RWPE2 (cell line): ENCODE measurements at regions not wholly inside any gene's neighbourhood (a gene's known extent, or its start where the extent isn't known, plus 50 kb on each side); places are given as distances from the start of the nearest gene placed in this dataset.

Experiments used
- ATAC-seq: fragments of 200-7000 bp; cut with Tn5 transposase; 3 replicates; pipeline ENCODE4 v1.9.1; 2021; ENCODE audit warnings: low read depth
- DNase-seq: peaks from one replicate; pipeline ENCODE4 v3.0.0-alpha.2; 2020; ENCODE audit warnings: low spot score
- H3K27ac ChIP-seq: fragments of 450-650 bp; 2 replicates; pipeline ENCODE4 v1.5.1; 2017; ENCODE audit warnings: mild to moderate bottlenecking; ENCODE audit not compliant: poor library complexity, severe bottlenecking
- H3K27me3 ChIP-seq: fragments of 250-450 bp; sonication (Bioruptor Pico); 2 replicates; pipeline ENCODE4 v1.5.1; 2021; ENCODE audit warnings: mild to moderate bottlenecking, moderate library complexity; ENCODE audit not compliant: insufficient read depth, poor library complexity, severe bottlenecking
- H3K36me3 ChIP-seq: fragments of 250-450 bp; sonication (Bioruptor Pico); 2 replicates; pipeline ENCODE4 v1.5.1; 2020; ENCODE audit warnings: low read depth, mild to moderate bottlenecking, moderate library complexity
- H3K4me1 ChIP-seq: fragments of 250-450 bp; sonication (Bioruptor Pico); 2 replicates; pipeline ENCODE4 v1.5.1; 2021; ENCODE audit warnings: mild to moderate bottlenecking, moderate library complexity; ENCODE audit not compliant: insufficient read depth, poor library complexity, severe bottlenecking
- H3K4me3 ChIP-seq: fragments of 250-450 bp; sonication (Bioruptor Pico); 2 replicates; pipeline ENCODE4 v1.5.1; 2021; ENCODE audit warnings: mild to moderate bottlenecking, moderate library complexity; ENCODE audit not compliant: severe bottlenecking
- H3K9me3 ChIP-seq: fragments of 250-450 bp; sonication (Bioruptor Pico); 2 replicates; pipeline ENCODE4 v1.5.1; 2021; ENCODE audit warnings: mild to moderate bottlenecking, moderate library complexity; ENCODE audit not compliant: severe bottlenecking
- CTCF ChIP-seq: fragments of 450-650 bp; IDR thresholded peaks from one replicate; pipeline ENCODE4 v1.5.1; 2017; ENCODE audit warnings: mild to moderate bottlenecking, moderate library complexity; ENCODE audit not compliant: poor library complexity, severe bottlenecking

GRCh38 chr11:95453616-95454171, 222.7 kb upstream of the SESN3 start:
- no peaks in the 10 kb centered on the region for H3K27me3 ChIP-seq
- no peaks in the 10 kb centered on the region for H3K36me3 ChIP-seq
- H3K4me1 ChIP-seq, result peaks cover 22% of the 10 kb centered on the region
- no peak overlapping the region for H3K4me3 ChIP-seq
- no peak for DNase-seq
- TF ChIP-seq CTCF, result no peak
- H3K9me3 ChIP-seq, result no peaks in the 10 kb centered on the region
- ATAC-seq, result peak; percentile 57
- peak overlapping the region; percentile 18 for H3K27ac ChIP-seq

DNA sequence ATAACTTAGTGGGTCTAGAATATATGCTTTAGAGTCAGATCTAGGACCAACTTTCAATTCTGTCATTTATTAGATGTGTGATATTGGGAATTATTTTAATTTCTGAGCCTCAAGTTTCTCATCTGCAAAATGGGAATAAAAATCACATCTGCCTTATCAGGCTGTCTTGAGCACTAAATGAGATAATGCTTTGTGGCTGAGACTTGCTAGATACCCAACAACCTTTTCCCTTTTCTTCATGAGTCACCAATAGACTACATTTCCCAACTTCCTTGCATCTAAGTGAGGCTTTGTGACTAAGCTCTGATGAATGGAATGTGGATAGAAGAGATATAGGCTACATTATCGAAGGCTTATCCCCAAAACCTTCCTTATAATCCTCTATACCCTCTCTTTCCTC, 220.7 kb upstream of the SESN3 start:
- no peak for DNase-seq

GRCh38 chr11:95451261-95451660, 220.3 kb upstream of the SESN3 start:
- Histone ChIP-seq H3K36me3 (no peaks in the 10 kb centered on the region), H3K4me3 (no peak overlapping the region), H3K27ac (no peak overlapping the region), H3K4me1 (peaks cover 22% of the 10 kb centered on the region), H3K9me3 (no peaks in the 10 kb centered on the region), H3K27me3 (no peaks in the 10 kb centered on the region)
- ATAC-seq, result no peak
- no peak for DNase-seq
- TF ChIP-seq CTCF, result no peak

More for the DNA sequence above, 220.7 kb upstream of the SESN3 start:
- Histone ChIP-seq H3K27me3 (no peaks in the 10 kb centered on the region), H3K9me3 (no peaks in the 10 kb centered on the region), H3K4me1 (peaks cover 22% of the 10 kb centered on the region), H3K36me3 (no peaks in the 10 kb centered on the region), H3K4me3 (no peak overlapping the region), H3K27ac (no peak overlapping the region)
- ATAC-seq, result peak; percentile 89
- no peak for TF ChIP-seq CTCF

DNA sequence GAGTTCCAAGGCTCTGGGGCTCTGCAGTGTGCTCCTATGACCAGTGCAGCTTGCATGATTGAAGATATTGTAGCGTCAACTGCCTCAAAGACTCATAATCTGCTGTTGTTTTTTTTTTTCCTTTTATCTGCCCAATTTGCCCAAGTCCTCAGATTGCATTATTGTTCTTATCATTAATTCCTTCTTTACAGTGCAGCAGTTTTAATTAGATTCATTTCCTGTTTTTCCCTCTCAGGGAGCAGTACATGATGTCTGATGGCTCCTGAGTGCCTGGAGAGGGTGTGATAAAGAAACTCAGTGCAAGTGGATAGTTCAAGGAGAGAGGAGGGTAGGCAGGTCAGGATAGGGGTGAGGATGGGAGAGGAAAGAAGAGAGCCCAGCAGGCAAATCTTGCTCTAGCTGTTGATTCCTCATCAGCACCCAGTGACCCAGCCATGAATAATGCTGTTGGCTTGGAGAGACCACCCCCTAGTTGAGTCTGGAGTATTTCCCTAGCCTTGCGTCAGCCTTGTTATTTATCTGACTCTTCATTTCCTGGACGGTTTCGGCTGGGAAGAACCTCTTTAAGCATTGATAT, 219.6 kb upstream of the SESN3 start:
- H3K27me3 ChIP-seq, result no peaks in the 10 kb centered on the region
- DNase-seq, result no peak
- peaks cover 22% of the 10 kb centered on the region for H3K4me1 ChIP-seq
- H3K36me3 ChIP-seq, result no peaks in the 10 kb centered on the region
- no peak for TF ChIP-seq CTCF
- no peaks in the 10 kb centered on the region for H3K9me3 ChIP-seq
- no peak overlapping the region for H3K27ac ChIP-seq
- H3K4me3 ChIP-seq, result no peak overlapping the region
- ATAC-seq, result no peak

DNA sequence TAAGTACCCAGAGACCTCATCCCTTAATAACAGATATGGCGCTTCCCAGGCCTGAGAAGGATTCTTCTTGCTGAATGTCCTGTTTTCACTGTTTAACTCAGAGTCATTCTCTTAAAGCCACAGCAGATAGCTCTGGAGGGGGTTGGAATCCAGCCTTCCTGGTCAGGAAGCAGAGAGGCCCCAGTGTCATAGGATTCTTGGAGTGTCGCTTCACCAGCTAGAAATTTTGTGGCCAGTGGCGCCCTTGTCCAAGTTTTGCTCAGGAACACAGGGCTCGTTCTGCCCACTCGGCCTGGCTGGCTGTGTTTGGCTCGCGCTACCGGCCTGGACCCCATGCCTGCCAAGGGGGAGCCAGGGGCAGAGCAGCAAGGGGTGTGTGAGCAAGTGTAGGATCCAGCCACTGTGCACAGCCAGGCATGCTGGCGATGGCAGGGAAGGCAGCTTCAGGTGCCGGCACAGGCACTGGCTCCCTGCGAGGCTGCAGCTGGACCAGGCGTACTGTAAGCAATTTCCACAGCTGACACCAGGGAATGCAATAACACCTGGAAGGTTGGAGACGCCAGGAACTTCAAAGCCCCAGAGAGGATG, 214.8 kb upstream of the SESN3 start:
- peaks cover 7% of the 10 kb centered on the region for H3K4me1 ChIP-seq
- DNase-seq, result no peak
- TF ChIP-seq CTCF, result no peak
- H3K27ac ChIP-seq, result no peak overlapping the region
- H3K27me3 ChIP-seq, result no peaks in the 10 kb centered on the region
- H3K4me3 ChIP-seq, result no peak overlapping the region
- no peaks in the 10 kb centered on the region for H3K36me3 ChIP-seq
- no peaks in the 10 kb centered on the region for H3K9me3 ChIP-seq
- no peak for ATAC-seq
